AG10803 (cell line): ENCODE measurements at regions not wholly inside any gene's neighbourhood (a gene's known extent, or its start where the extent isn't known, plus 50 kb on each side); places are given as distances from the start of the nearest gene placed in this dataset.
"Not testable (repeated sequence)": the region's sequence is repeated elsewhere in the genome, so short reads cannot be mapped to it uniquely, and the experiment has no call there.

ENCODE experiments used
- DNase-seq: peaks from one replicate; pipeline ENCODE4 v3.0.0; 2010; ENCODE audit warnings: low read depth
- H3K4me3 ChIP-seq: 2 replicates; pipeline ENCODE4 v1.5.1; 2011; ENCODE audit warnings: mild to moderate bottlenecking, low read length, control low read depth
- CTCF ChIP-seq: conservative IDR thresholded peaks from 2 replicates; pipeline ENCODE4 v1.5.1; 2011; ENCODE audit warnings: mild to moderate bottlenecking, low read length, control low read depth, inconsistent platforms

GRCh38 chr5:108548684-108549596 lies 167.0 kb upstream of the FBXL17 start:
- H3K4me3 ChIP-seq, result no peak overlapping the region
- TF ChIP-seq CTCF, result no peak
- no peak for DNase-seq

- H3K4me3 ChIP-seq, result no peak overlapping the region
- no peak for DNase-seq
- no peak for TF ChIP-seq CTCF
These were observed 165.0 kb upstream of the FBXL17 start for GRCh38 chr5:108546939-108547338.

GRCh38 chr5:108545301-108545700 lies 163.4 kb upstream of the FBXL17 start:
- TF ChIP-seq CTCF, result no peak
- no peak for DNase-seq
- no peak overlapping the region for H3K4me3 ChIP-seq

GRCh38 chr5:108543486-108543885 lies 161.6 kb upstream of the FBXL17 start:
- no peak for TF ChIP-seq CTCF
- DNase-seq, result no peak
- H3K4me3 ChIP-seq, result no peak overlapping the region

GRCh38 chr5:108541836-108542235 lies 159.9 kb upstream of the FBXL17 start:
- no peak overlapping the region for H3K4me3 ChIP-seq
- TF ChIP-seq CTCF, result no peak
- no peak for DNase-seq

- no peak for DNase-seq
- no peak overlapping the region for H3K4me3 ChIP-seq
- TF ChIP-seq CTCF, result no peak
These were observed 154.4 kb upstream of the FBXL17 start for GRCh38 chr5:108536321-108536720.

- not testable (repeated sequence) for H3K4me3 ChIP-seq, DNase-seq
These were observed 150.2 kb upstream of the FBXL17 start for GRCh38 chr5:108532129-108532445.
